K562 (cell line): ENCODE measurements at regions not wholly inside any gene's neighbourhood (a gene's known extent, or its start where the extent isn't known, plus 50 kb on each side); places are given as distances from the start of the nearest gene placed in this dataset.

Source experiments
- ATAC-seq: fragments of 200-7000 bp; cut with Tn5 transposase; 3 replicates; pipeline ENCODE4 v1.9.1; 2020; ENCODE audit warnings: moderate library complexity
- BruUV-seq: library from RNA; stranded (reverse); fragments of 400-500 nt; replicated peaks from 2 replicates; lab custom pipeline; 2021; lab: Mats Ljungman, UMichigan
- CTCF ChIA-PET: fragments of 300-600 bp; formaldehyde crosslinking; extraction: SDS; loops from one replicate; lab custom pipeline; 2021; ENCODE audit warnings: low intra/inter-chr PET ratio; lab: Yijun Ruan, JAX
- POLR2A ChIA-PET: fragments of 300-600, 350-650 bp; sonication (Branson Sonifier 250); formaldehyde crosslinking; extraction: SDS; loops from one replicate; lab custom pipeline; 2021; ENCODE audit warnings: antibody characterized with exemption, inconsistent platforms; lab: Yijun Ruan, JAX
- DNase-seq, 4 experiments: peaks; one replicate each; pipeline versions ENCODE4 v3.0.0 to v3.0.0-alpha.2; 2011 to 2018; ENCODE audit warnings: low spot score in 3 of 4, mixed read lengths in 3 of 4; ENCODE audit errors: extremely low read depth in 1 of 4
- FAIRE-seq: peaks from 2 replicates; lab custom pipeline; 2011; peaks lifted over from hg19 to GRCh38; lab: Jason Lieb, UNC
- H2AFZ ChIP-seq: 2 replicates; pipeline ENCODE4 v1.6.0; 2011; ENCODE audit warnings: low read depth, low read length, control low read depth, inconsistent platforms
- H3K27ac ChIP-seq: fragments of 200-600 bp; 3 replicates; pipeline ENCODE4 v1.8.0; 2011; ENCODE audit warnings: low read depth, mild to moderate bottlenecking, control low read depth, inconsistent platforms, low read length, moderate library complexity, mixed read lengths; ENCODE audit errors: extremely low read depth
- H3K27me3 ChIP-seq, 2 experiments: fragments of 300-600 bp in 1 of 2; 2 replicates in 1 of 2; 3 replicates in 1 of 2; pipeline versions ENCODE4 v1.6.0 to v1.8.0; 2011; ENCODE audit warnings: inconsistent platforms in 2 of 2, low read length in 2 of 2, mild to moderate bottlenecking in 1 of 2, mixed read lengths in 1 of 2, moderate library complexity in 1 of 2; ENCODE audit not compliant: control insufficient read depth in 2 of 2, insufficient read depth in 2 of 2
- H3K36me3 ChIP-seq: fragments of 300-600 bp; 3 replicates; pipeline ENCODE4 v1.8.0; 2011; ENCODE audit warnings: mild to moderate bottlenecking, low read length, inconsistent platforms; ENCODE audit not compliant: control insufficient read depth, insufficient read depth
- H3K4me1 ChIP-seq, 2 experiments: fragments of 200-600 bp in 1 of 2; replicated peaks in 1 of 2; 2 replicates in 1 of 2; 3 replicates in 1 of 2; pipeline versions ENCODE4 v1.5.1 to v1.8.0; 2011; ENCODE audit warnings: inconsistent platforms in 2 of 2, low read length in 2 of 2, mild to moderate bottlenecking in 1 of 2, mixed read lengths in 1 of 2, moderate library complexity in 1 of 2; ENCODE audit not compliant: control insufficient read depth in 2 of 2, insufficient read depth in 2 of 2
- H3K4me2 ChIP-seq: 2 replicates; pipeline ENCODE4 v1.6.1; 2011; ENCODE audit warnings: low read length, control low read depth, inconsistent platforms, mixed read lengths; ENCODE audit not compliant: insufficient read depth
- H3K4me3 ChIP-seq: fragments of 200-600 bp; sonication (generic), shearing (Covaris generic); 2 replicates; pipeline ENCODE4 v1.5.1; 2016; ENCODE audit warnings: control low read depth, inconsistent platforms
- H3K79me2 ChIP-seq: fragments of 200-600 bp; 3 replicates; pipeline ENCODE4 v1.8.0; 2011; ENCODE audit warnings: low read length, inconsistent platforms; ENCODE audit not compliant: control insufficient read depth, insufficient read depth
- H3K9ac ChIP-seq, 2 experiments: 2 replicates each; pipeline versions ENCODE4 v1.6.0 to v1.6.1; 2011; ENCODE audit warnings: low read depth in 2 of 2, low read length in 2 of 2, control low read depth in 1 of 2, inconsistent platforms in 1 of 2, mild to moderate bottlenecking in 1 of 2, mixed read lengths in 1 of 2; ENCODE audit not compliant: insufficient read depth in 1 of 2
- H3K9me1 ChIP-seq: one replicate; pipeline ENCODE4 v1.6.0; 2011; ENCODE audit warnings: inconsistent platforms, mild to moderate bottlenecking, low read length, moderate library complexity; ENCODE audit not compliant: control insufficient read depth, insufficient read depth
- H3K9me3 ChIP-seq: replicated peaks from 2 replicates; pipeline ENCODE4 v1.5.1; 2011; ENCODE audit warnings: low read depth, low read length, inconsistent platforms; ENCODE audit not compliant: control insufficient read depth, insufficient read depth
- H4K20me1 ChIP-seq: replicated peaks from 2 replicates; pipeline ENCODE4 v1.6.1; 2011; ENCODE audit warnings: low read length, inconsistent platforms, mixed read lengths; ENCODE audit not compliant: control insufficient read depth, insufficient read depth
- GATAD2A ChIP-seq: fragments of 450-650 bp; IDR thresholded peaks from 2 replicates; pipeline ENCODE4 v1.6.1; 2017
- MAZ ChIP-seq, 2 experiments: fragments of 450-650 bp in 1 of 2; sonication (generic) in 1 of 2; formaldehyde crosslinking; IDR thresholded peaks in 1 of 2; conservative IDR thresholded peaks in 1 of 2; 2 replicates each; pipeline versions ENCODE4 v1.4.0 to v1.5.0; 2020; ENCODE audit warnings: mild to moderate bottlenecking in 1 of 2, missing genetic modification reagents in 1 of 2
- MED1 ChIP-seq: sonication (generic); formaldehyde crosslinking; IDR thresholded peaks from 2 replicates; pipeline ENCODE4 v1.8.1; 2023; ENCODE audit warnings: missing genetic modification reagents, borderline replicate concordance
- RBM34 ChIP-seq: fragments of 200-400 bp; formaldehyde crosslinking; IDR thresholded peaks from 2 replicates; pipeline ENCODE4 v1.6.1; 2018; ENCODE audit warnings: low read length, borderline replicate concordance; ENCODE audit not compliant: insufficient read depth
- SAP30 ChIP-seq: fragments of 200-600 bp; sonication (generic); IDR thresholded peaks from 2 replicates; pipeline ENCODE4 v1.6.1; 2012; ENCODE audit warnings: borderline replicate concordance, low read depth, mild to moderate bottlenecking, moderate library complexity, low read length, control low read depth, inconsistent platforms; ENCODE audit not compliant: insufficient read depth, poor library complexity, severe bottlenecking
- ZBTB26 ChIP-seq: fragments of 450-650 bp; formaldehyde crosslinking; IDR thresholded peaks from 2 replicates; pipeline ENCODE4 v1.4.0; 2022; ENCODE audit warnings: missing genetic modification characterization
- ZNF140 ChIP-seq: fragments of 250-450 bp; sonication (Bioruptor Pico); IDR thresholded peaks from 2 replicates; pipeline ENCODE4 v1.8.0; 2021; ENCODE audit warnings: moderate library complexity, mild to moderate bottlenecking, inconsistent platforms
- ZNF311 ChIP-seq: fragments of 250-450 bp; sonication (Bioruptor Pico); IDR thresholded peaks from 2 replicates; pipeline ENCODE4 v1.4.0; 2020; ENCODE audit warnings: mild to moderate bottlenecking, moderate library complexity
- ZNF551 ChIP-seq: fragments of 250-450 bp; sonication (Bioruptor Pico); IDR thresholded peaks from 2 replicates; pipeline ENCODE4 v1.5.0; 2021; ENCODE audit warnings: mild to moderate bottlenecking, moderate library complexity
- WGBS: fragments of 100-300 bp; shearing (Covaris generic); methylation state at CpG from one replicate; pipeline ENCODE4 v1.1.6; 2016; ENCODE audit warnings: low coverage, mixed read lengths; ENCODE audit not compliant: insufficient coverage; ENCODE audit errors: missing lambda C conversion rate; 5-methylcytosine and 5-hydroxymethylcytosine counted together
- in situ Hi-C: fragments of 300-500 bp; cut with MboI; formaldehyde crosslinking; loops from 4 replicates; pipeline ENCODE4 v1.15.0; 2018; ENCODE audit warnings: inconsistent platforms, mixed read lengths
- intact Hi-C: fragments of 100-400 bp; cut with micrococcal nuclease; formaldehyde crosslinking; loops from 2 replicates; pipeline ENCODE4 v1.14.2; 2022
- TF ChIP-seq, protein P1 (sequence below), 3 experiments: fragments of 200-800 bp in 1 of 3; fragments of 250-450 bp in 1 of 3; fragments of 450-650 bp in 1 of 3; sonication (Bioruptor Pico) in 1 of 3; sonication (Bioruptor generic) in 1 of 3; formaldehyde crosslinking in 1 of 3; IDR thresholded peaks; 2 replicates each; pipeline versions ENCODE4 v1.6.1 to v1.8.0; 2016 to 2022; ENCODE audit warnings: mild to moderate bottlenecking in 2 of 3, missing genetic modification characterization in 2 of 3, missing compliant biosample characterization in 1 of 3, moderate library complexity in 1 of 3
- TF ChIP-seq, protein P2 (sequence below): sonication (generic); formaldehyde crosslinking; IDR thresholded peaks from 2 replicates; pipeline ENCODE4 v1.8.0; 2023; ENCODE audit warnings: mild to moderate bottlenecking, missing genetic modification reagents
- TF ChIP-seq, protein P3 (sequence below): IDR thresholded peaks from 3 replicates; pipeline ENCODE4 v1.6.1; 2011; ENCODE audit warnings: borderline replicate concordance, mild to moderate bottlenecking; ENCODE audit not compliant: insufficient read length, insufficient read depth

DNA sequence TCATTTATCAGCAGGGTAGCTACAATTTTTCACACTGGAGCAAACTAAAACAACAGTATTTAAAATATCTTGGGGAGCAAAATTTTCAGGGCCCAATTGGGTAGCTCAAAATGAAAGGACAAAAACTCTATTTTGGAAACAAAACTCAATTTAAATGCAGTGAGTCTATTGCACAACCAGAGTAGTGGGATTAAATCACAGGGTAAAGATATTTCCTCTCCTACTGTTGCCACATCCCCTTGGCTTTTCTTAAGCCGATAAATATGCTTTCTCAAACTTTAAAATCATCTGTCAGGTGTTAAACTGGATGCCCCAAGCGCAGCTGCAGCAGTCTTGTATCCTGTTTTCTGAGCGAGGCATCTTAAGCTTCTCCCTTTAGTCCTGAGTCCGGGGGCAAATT lies 1474.3 kb upstream of the CDH9 start:
- ChIA-PET POLR2A (no interaction called here), CTCF (no interaction called here)
- H3K4me3 ChIP-seq: no peak overlapping the region
- H3K4me1 ChIP-seq: no peaks in the 10 kb centered on the region
- no peak overlapping the region for H2AFZ ChIP-seq
- no peak overlapping the region for H3K4me2 ChIP-seq
- in situ Hi-C loops: no loop called here
- H3K79me2 ChIP-seq: no peaks in the 10 kb centered on the region
- no peaks in the 10 kb centered on the region for H3K36me3 ChIP-seq
- 0% methylated on average over 4 of the region's 4 CpGs for WGBS
- H3K9me3 ChIP-seq: no peaks in the 10 kb centered on the region; the same call in 1 of the 2 replicates
- no peaks in the 10 kb centered on the region for H4K20me1 ChIP-seq
- H3K9ac ChIP-seq: no peak overlapping the region
- peak; percentile 37 for FAIRE-seq
- DNase-seq: no peak
- intact Hi-C loops: no loop called here
- H3K9me1 ChIP-seq: no peaks in the 10 kb centered on the region
- no peak for ATAC-seq
- no peak overlapping the region for H3K27ac ChIP-seq
- H3K27me3 ChIP-seq: no peaks in the 10 kb centered on the region
- no TSS peak for BruUV-seq
- no peak for TF ChIP-seq ZNF311 (CRISPR knock-in tag)
- TF ChIP-seq, protein P1, sequence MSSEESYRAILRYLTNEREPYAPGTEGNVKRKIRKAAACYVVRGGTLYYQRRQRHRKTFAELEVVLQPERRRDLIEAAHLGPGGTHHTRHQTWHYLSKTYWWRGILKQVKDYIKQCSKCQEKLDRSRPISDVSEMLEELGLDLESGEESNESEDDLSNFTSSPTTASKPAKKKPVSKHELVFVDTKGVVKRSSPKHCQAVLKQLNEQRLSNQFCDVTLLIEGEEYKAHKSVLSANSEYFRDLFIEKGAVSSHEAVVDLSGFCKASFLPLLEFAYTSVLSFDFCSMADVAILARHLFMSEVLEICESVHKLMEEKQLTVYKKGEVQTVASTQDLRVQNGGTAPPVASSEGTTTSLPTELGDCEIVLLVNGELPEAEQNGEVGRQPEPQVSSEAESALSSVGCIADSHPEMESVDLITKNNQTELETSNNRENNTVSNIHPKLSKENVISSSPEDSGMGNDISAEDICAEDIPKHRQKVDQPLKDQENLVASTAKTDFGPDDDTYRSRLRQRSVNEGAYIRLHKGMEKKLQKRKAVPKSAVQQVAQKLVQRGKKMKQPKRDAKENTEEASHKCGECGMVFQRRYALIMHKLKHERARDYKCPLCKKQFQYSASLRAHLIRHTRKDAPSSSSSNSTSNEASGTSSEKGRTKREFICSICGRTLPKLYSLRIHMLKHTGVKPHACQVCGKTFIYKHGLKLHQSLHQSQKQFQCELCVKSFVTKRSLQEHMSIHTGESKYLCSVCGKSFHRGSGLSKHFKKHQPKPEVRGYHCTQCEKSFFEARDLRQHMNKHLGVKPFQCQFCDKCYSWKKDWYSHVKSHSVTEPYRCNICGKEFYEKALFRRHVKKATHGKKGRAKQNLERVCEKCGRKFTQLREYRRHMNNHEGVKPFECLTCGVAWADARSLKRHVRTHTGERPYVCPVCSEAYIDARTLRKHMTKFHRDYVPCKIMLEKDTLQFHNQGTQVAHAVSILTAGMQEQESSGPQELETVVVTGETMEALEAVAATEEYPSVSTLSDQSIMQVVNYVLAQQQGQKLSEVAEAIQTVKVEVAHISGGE (CRISPR knock-in tag; IDR thresholded peaks at IDR 0.05): no peak
- TF ChIP-seq RBM34: no peak
- TF ChIP-seq, protein P2, sequence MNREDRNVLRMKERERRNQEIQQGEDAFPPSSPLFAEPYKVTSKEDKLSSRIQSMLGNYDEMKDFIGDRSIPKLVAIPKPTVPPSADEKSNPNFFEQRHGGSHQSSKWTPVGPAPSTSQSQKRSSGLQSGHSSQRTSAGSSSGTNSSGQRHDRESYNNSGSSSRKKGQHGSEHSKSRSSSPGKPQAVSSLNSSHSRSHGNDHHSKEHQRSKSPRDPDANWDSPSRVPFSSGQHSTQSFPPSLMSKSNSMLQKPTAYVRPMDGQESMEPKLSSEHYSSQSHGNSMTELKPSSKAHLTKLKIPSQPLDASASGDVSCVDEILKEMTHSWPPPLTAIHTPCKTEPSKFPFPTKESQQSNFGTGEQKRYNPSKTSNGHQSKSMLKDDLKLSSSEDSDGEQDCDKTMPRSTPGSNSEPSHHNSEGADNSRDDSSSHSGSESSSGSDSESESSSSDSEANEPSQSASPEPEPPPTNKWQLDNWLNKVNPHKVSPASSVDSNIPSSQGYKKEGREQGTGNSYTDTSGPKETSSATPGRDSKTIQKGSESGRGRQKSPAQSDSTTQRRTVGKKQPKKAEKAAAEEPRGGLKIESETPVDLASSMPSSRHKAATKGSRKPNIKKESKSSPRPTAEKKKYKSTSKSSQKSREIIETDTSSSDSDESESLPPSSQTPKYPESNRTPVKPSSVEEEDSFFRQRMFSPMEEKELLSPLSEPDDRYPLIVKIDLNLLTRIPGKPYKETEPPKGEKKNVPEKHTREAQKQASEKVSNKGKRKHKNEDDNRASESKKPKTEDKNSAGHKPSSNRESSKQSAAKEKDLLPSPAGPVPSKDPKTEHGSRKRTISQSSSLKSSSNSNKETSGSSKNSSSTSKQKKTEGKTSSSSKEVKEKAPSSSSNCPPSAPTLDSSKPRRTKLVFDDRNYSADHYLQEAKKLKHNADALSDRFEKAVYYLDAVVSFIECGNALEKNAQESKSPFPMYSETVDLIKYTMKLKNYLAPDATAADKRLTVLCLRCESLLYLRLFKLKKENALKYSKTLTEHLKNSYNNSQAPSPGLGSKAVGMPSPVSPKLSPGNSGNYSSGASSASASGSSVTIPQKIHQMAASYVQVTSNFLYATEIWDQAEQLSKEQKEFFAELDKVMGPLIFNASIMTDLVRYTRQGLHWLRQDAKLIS (CRISPR knock-in tag): no peak
- TF ChIP-seq ZNF551: no peak
- TF ChIP-seq, protein P3, sequence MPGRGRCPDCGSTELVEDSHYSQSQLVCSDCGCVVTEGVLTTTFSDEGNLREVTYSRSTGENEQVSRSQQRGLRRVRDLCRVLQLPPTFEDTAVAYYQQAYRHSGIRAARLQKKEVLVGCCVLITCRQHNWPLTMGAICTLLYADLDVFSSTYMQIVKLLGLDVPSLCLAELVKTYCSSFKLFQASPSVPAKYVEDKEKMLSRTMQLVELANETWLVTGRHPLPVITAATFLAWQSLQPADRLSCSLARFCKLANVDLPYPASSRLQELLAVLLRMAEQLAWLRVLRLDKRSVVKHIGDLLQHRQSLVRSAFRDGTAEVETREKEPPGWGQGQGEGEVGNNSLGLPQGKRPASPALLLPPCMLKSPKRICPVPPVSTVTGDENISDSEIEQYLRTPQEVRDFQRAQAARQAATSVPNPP: no peak
- no peak for TF ChIP-seq ZBTB26 (CRISPR knock-in tag)
- no peak for TF ChIP-seq MAZ (CRISPR knock-in tag; conservative IDR thresholded peaks at IDR 0.05 in 1 of 2, IDR thresholded peaks at IDR 0.05 in 1 of 2)
- TF ChIP-seq GATAD2A: no peak
- TF ChIP-seq MED1 (CRISPR knock-in tag): no peak
- TF ChIP-seq ZNF140: no peak
- TF ChIP-seq SAP30: no peak
